Astrocyte (in vitro differentiated cells and primary cell): ENCODE measurements at regions not wholly inside any gene's neighbourhood (a gene's known extent, or its start where the extent isn't known, plus 50 kb on each side); places are given as distances from the start of the nearest gene placed in this dataset.
"Not testable (repeated sequence)": the region's sequence is repeated elsewhere in the genome, so short reads cannot be mapped to it uniquely, and the experiment has no call there.

Experiments used
- DNase-seq: peaks from one replicate; pipeline ENCODE4 v3.0.0-alpha.2; 2010; ENCODE audit warnings: low read depth
- FAIRE-seq: peaks from 2 replicates; lab custom pipeline; 2011; peaks lifted over from hg19 to GRCh38; lab: Jason Lieb, UNC
- H2AFZ ChIP-seq: 2 replicates; pipeline ENCODE4 v1.6.0; 2012; ENCODE audit warnings: low read depth, low read length, inconsistent platforms
- H3K27ac ChIP-seq: 2 replicates; pipeline ENCODE4 v1.5.1; 2011; ENCODE audit warnings: low read depth, low read length, inconsistent platforms
- H3K27me3 ChIP-seq: 2 replicates; pipeline ENCODE4 v1.6.0; 2011; ENCODE audit warnings: low read length, inconsistent platforms; ENCODE audit not compliant: insufficient read depth
- H3K36me3 ChIP-seq: 2 replicates; pipeline ENCODE4 v1.5.1; 2011; ENCODE audit warnings: low read length, inconsistent platforms; ENCODE audit not compliant: insufficient read depth
- H3K4me1 ChIP-seq: 2 replicates; pipeline ENCODE4 v1.5.1; 2011; ENCODE audit warnings: low read length, inconsistent platforms; ENCODE audit not compliant: insufficient read depth
- H3K4me2 ChIP-seq: 2 replicates; pipeline ENCODE4 v1.6.0; 2012; ENCODE audit warnings: low read length, inconsistent platforms
- H3K4me3 ChIP-seq: 2 replicates; pipeline ENCODE4 v1.5.1; 2011; ENCODE audit warnings: low read depth, mild to moderate bottlenecking, low read length, inconsistent platforms; ENCODE audit not compliant: insufficient read depth
- H3K79me2 ChIP-seq: 2 replicates; pipeline ENCODE4 v1.6.0; 2012; ENCODE audit warnings: mild to moderate bottlenecking, low read length, inconsistent platforms; ENCODE audit not compliant: insufficient read depth
- H3K9ac ChIP-seq: 2 replicates; pipeline ENCODE4 v1.6.0; 2012; ENCODE audit warnings: mild to moderate bottlenecking, low read length, inconsistent platforms
- H3K9me3 ChIP-seq: 2 replicates; pipeline ENCODE4 v1.5.1; 2012; ENCODE audit warnings: low read depth, mild to moderate bottlenecking, low read length, inconsistent platforms; ENCODE audit not compliant: insufficient read depth
- H4K20me1 ChIP-seq: 2 replicates; pipeline ENCODE4 v1.6.0; 2012; ENCODE audit warnings: low read length, inconsistent platforms; ENCODE audit not compliant: insufficient read depth
- H3K27ac Mint-ChIP-seq: one replicate; pipeline ENCODE4 v1.8.0; 2021; ENCODE audit warnings: mild to moderate bottlenecking, mixed read lengths; ENCODE audit not compliant: unreplicated experiment
- H3K27me3 Mint-ChIP-seq: one replicate; pipeline ENCODE4 v1.8.0; 2021; ENCODE audit warnings: low read depth, mixed read lengths; ENCODE audit not compliant: unreplicated experiment
- H3K36me3 Mint-ChIP-seq: one replicate; pipeline ENCODE4 v1.8.0; 2021; ENCODE audit warnings: low read depth, mixed read lengths; ENCODE audit not compliant: unreplicated experiment
- H3K4me1 Mint-ChIP-seq: one replicate; pipeline ENCODE4 v1.8.0; 2021; ENCODE audit warnings: low read depth, mixed read lengths; ENCODE audit not compliant: unreplicated experiment
- H3K4me3 Mint-ChIP-seq: one replicate; pipeline ENCODE4 v1.8.0; 2021; ENCODE audit warnings: mild to moderate bottlenecking, moderate library complexity, mixed read lengths; ENCODE audit not compliant: unreplicated experiment
- H3K9me3 Mint-ChIP-seq: one replicate; pipeline ENCODE4 v1.8.0; 2021; ENCODE audit warnings: mild to moderate bottlenecking, mixed read lengths; ENCODE audit not compliant: unreplicated experiment
- CTCF ChIP-seq: IDR thresholded peaks from 2 replicates; pipeline ENCODE4 v1.5.1; 2011; ENCODE audit warnings: low read depth, mild to moderate bottlenecking, inconsistent platforms, low read length, moderate library complexity; ENCODE audit not compliant: insufficient read depth
- EZH2 ChIP-seq: IDR thresholded peaks from 2 replicates; pipeline ENCODE4 v1.6.1; 2012; ENCODE audit warnings: mild to moderate bottlenecking, low read length, inconsistent platforms; ENCODE audit not compliant: insufficient read depth

GRCh38 chr6:6829872-6830685, 241.6 kb downstream of the LY86 start:
- Histone ChIP-seq H3K9me3 (no peaks in the 10 kb centered on the region), H2AFZ (no peak overlapping the region), H3K9ac (no peak overlapping the region), H3K27me3 (peaks cover 3% of the 10 kb centered on the region), H3K4me2 (no peak overlapping the region), H3K27ac (no peak overlapping the region), H3K36me3 (no peaks in the 10 kb centered on the region), H3K4me1 (no peaks in the 10 kb centered on the region), H4K20me1 (no peaks in the 10 kb centered on the region), H3K4me3 (no peak overlapping the region), H3K79me2 (no peaks in the 10 kb centered on the region)
- DNase-seq (no peak), FAIRE-seq (no peak)
- Mint-ChIP-seq H3K4me1 (no peaks in the 10 kb centered on the region), H3K27ac (no peak overlapping the region), H3K36me3 (no peaks in the 10 kb centered on the region), H3K9me3 (no peaks in the 10 kb centered on the region), H3K27me3 (peaks cover 6% of the 10 kb centered on the region), H3K4me3 (no peak overlapping the region)
- TF ChIP-seq CTCF (no peak), EZH2 (no peak)

GRCh38 chr6:6830686-6831063, 242.2 kb downstream of the LY86 start:
- not testable (repeated sequence) for H3K27me3 Mint-ChIP-seq

GRCh38 chr6:6832439-6832838, 243.9 kb downstream of the LY86 start:
- no peaks in the 10 kb centered on the region for H3K36me3 Mint-ChIP-seq
- Histone ChIP-seq H3K27ac (no peak overlapping the region), H3K36me3 (no peaks in the 10 kb centered on the region), H3K9me3 (no peaks in the 10 kb centered on the region), H3K4me2 (no peak overlapping the region), H3K79me2 (no peaks in the 10 kb centered on the region), H3K27me3 (peaks cover 7% of the 10 kb centered on the region), H3K4me1 (no peaks in the 10 kb centered on the region), H3K9ac (no peak overlapping the region), H3K4me3 (no peak overlapping the region), H2AFZ (no peak overlapping the region), H4K20me1 (no peaks in the 10 kb centered on the region)
- H3K4me1 Mint-ChIP-seq, result no peaks in the 10 kb centered on the region
- H3K27me3 Mint-ChIP-seq, result no peaks in the 10 kb centered on the region
- FAIRE-seq (no peak), DNase-seq (no peak)
- H3K9me3 Mint-ChIP-seq, result no peaks in the 10 kb centered on the region
- TF ChIP-seq CTCF (no peak), EZH2 (no peak)
- no peak overlapping the region for H3K4me3 Mint-ChIP-seq
- H3K27ac Mint-ChIP-seq, result no peak overlapping the region

More at GRCh38 chr6:6830686-6831063, 242.2 kb downstream of the LY86 start:
- not testable (repeated sequence) for H3K9me3 ChIP-seq, H3K36me3 Mint-ChIP-seq, H3K9me3 Mint-ChIP-seq, H3K4me3 ChIP-seq, H2AFZ ChIP-seq, DNase-seq, H3K27ac ChIP-seq, H3K4me2 ChIP-seq, H3K9ac ChIP-seq, H3K27me3 ChIP-seq, FAIRE-seq, H3K27ac Mint-ChIP-seq, H4K20me1 ChIP-seq, H3K4me1 Mint-ChIP-seq, H3K36me3 ChIP-seq, H3K4me1 ChIP-seq, H3K79me2 ChIP-seq, H3K4me3 Mint-ChIP-seq
